ENCODE measurements at regions not wholly inside any gene's neighbourhood (a gene's known extent, or its start where the extent isn't known, plus 50 kb on each side); places are given as distances from the start of the nearest gene placed in this dataset.

Small RNAs in the stretch of these regions (small RNA-seq; reads per million reads assigned to genes)
- gene RF00002: 0 to 9.9 (median 0.78) reads per million in 7 experiments
- 0 reads per million in 7 experiments for gene RF00019
